Neural cell (in vitro differentiated cells): ENCODE measurements at regions not wholly inside any gene's neighbourhood (a gene's known extent, or its start where the extent isn't known, plus 50 kb on each side); places are given as distances from the start of the nearest gene placed in this dataset.

Experiments
- CTCF ChIP-seq: fragments of 450-650 bp; IDR thresholded peaks from 2 replicates; pipeline ENCODE4 v1.5.1; 2014; ENCODE audit warnings: antibody characterized with exemption, mild to moderate bottlenecking, moderate library complexity; ENCODE audit not compliant: poor library complexity, severe bottlenecking
- EP300 ChIP-seq: fragments of 450-650 bp; conservative IDR thresholded peaks from 2 replicates; pipeline ENCODE4 v1.6.1; 2014; ENCODE audit warnings: antibody characterized with exemption, mild to moderate bottlenecking, moderate library complexity; ENCODE audit not compliant: poor library complexity, severe bottlenecking
- RAD21 ChIP-seq: fragments of 450-650 bp; conservative IDR thresholded peaks from 2 replicates; pipeline ENCODE4 v1.6.1; 2014; ENCODE audit warnings: antibody characterized with exemption, mild to moderate bottlenecking, moderate library complexity
- SMC3 ChIP-seq: fragments of 450-650 bp; conservative IDR thresholded peaks from 2 replicates; pipeline ENCODE4 v1.6.1; 2014; ENCODE audit warnings: antibody characterized with exemption, mild to moderate bottlenecking, moderate library complexity; ENCODE audit not compliant: poor library complexity

- TF ChIP-seq CTCF, result no peak
- TF ChIP-seq SMC3, result no peak
- TF ChIP-seq EP300, result no peak
- TF ChIP-seq RAD21, result no peak
Measured at GRCh38 chr5:93677359-93677891, 64.0 kb downstream of the POU5F2 start.
